CD4-positive, alpha-beta T cell treated with Interferon alpha-2 for 1 hour (primary cell): ENCODE measurements at regions not wholly inside any gene's neighbourhood (a gene's known extent, or its start where the extent isn't known, plus 50 kb on each side); places are given as distances from the start of the nearest gene placed in this dataset.

Experiments used
- DNase-seq, 2 donors: peaks; one replicate each; pipeline ENCODE4 v3.0.0-alpha.2; 2020 to 2022

- no peak for DNase-seq
Observed at GRCh38 chr16:7090628-7091115, 242.0 kb upstream of the RBFOX1 start.

GRCh38 chr16:7089751-7090150 is 242.9 kb upstream of the RBFOX1 start:
- no peak for DNase-seq

GRCh38 chr16:7088711-7089110 is 243.9 kb upstream of the RBFOX1 start:
- no peak for DNase-seq

GRCh38 chr16:7086822-7087616 is 245.6 kb upstream of the RBFOX1 start:
- no peak for DNase-seq

- DNase-seq, result no peak
Observed at GRCh38 chr16:7085776-7086175, 246.9 kb upstream of the RBFOX1 start.

- DNase-seq, result no peak
Observed at GRCh38 chr16:7083096-7083495, 249.5 kb upstream of the RBFOX1 start.

- DNase-seq, result no peak
Observed at GRCh38 chr16:7077636-7078035, 255.0 kb upstream of the RBFOX1 start.

GRCh38 chr16:7074715-7075114 is 257.9 kb upstream of the RBFOX1 start:
- no peak for DNase-seq

GRCh38 chr16:7057458-7057857 is 275.2 kb upstream of the RBFOX1 start:
- DNase-seq, result no peak

- DNase-seq, result no peak
Observed at GRCh38 chr16:7055443-7055842, 277.2 kb upstream of the RBFOX1 start.

- DNase-seq, result no peak
Observed at GRCh38 chr16:7051591-7052349, 280.9 kb upstream of the RBFOX1 start.

- no peak for DNase-seq
Observed at GRCh38 chr16:7044331-7044730, 288.3 kb upstream of the RBFOX1 start.

GRCh38 chr16:7038475-7038874 is 294.2 kb upstream of the RBFOX1 start:
- DNase-seq, result no peak

GRCh38 chr16:7037495-7037894 is 295.1 kb upstream of the RBFOX1 start:
- DNase-seq, result no peak

GRCh38 chr16:7031031-7031430 is 301.6 kb upstream of the RBFOX1 start:
- DNase-seq, result no peak

- DNase-seq, result no peak
Observed at GRCh38 chr16:7027401-7027800, 305.2 kb upstream of the RBFOX1 start.

- DNase-seq, result no peak
Observed at GRCh38 chr16:7026639-7027038, 306.0 kb upstream of the RBFOX1 start.

GRCh38 chr16:7025616-7026190 is 306.9 kb upstream of the RBFOX1 start:
- DNase-seq, result no peak

- no peak for DNase-seq
Observed at GRCh38 chr16:7021653-7022275, 310.9 kb upstream of the RBFOX1 start.

GRCh38 chr16:7017006-7017662 is 315.5 kb upstream of the RBFOX1 start:
- DNase-seq, result no peak

- no peak for DNase-seq
Observed at GRCh38 chr16:7014756-7015155, 317.9 kb upstream of the RBFOX1 start.

GRCh38 chr16:7013990-7014389 is 318.7 kb upstream of the RBFOX1 start:
- DNase-seq, result no peak

GRCh38 chr16:7004266-7004665 is 328.4 kb upstream of the RBFOX1 start:
- no peak for DNase-seq
